ENCODE measurements at regions not wholly inside any gene's neighbourhood (a gene's known extent, or its start where the extent isn't known, plus 50 kb on each side); places are given as distances from the start of the nearest gene placed in this dataset.

GRCh38 chr18:10402871-10403559 lies 51.4 kb upstream of the APCDD1 start:
- H3K23ac ChIP-seq (ENCODE audit: low read length): no peak overlapping the region
- H2AK5ac ChIP-seq (ENCODE audit: low read length): peak overlapping the region; percentile 40
- H4K8ac ChIP-seq (ENCODE audit: low read depth, low read length): no peak overlapping the region
- H3K79me1 ChIP-seq (ENCODE audit: low read length): no peaks in the 10 kb centered on the region
- no peak overlapping the region for H3K9ac ChIP-seq (ENCODE audit: low read length)
- peak overlapping the region; percentile 19 for H2BK120ac ChIP-seq (ENCODE audit: low read depth, low read length)
- no peak overlapping the region for H2BK15ac ChIP-seq (replicated peaks; ENCODE audit: low read depth)
- H3K36me3 ChIP-seq (ENCODE audit: control insufficient read depth, insufficient read depth, low read length): no peaks in the 10 kb centered on the region
- no peak overlapping the region for H3K4ac ChIP-seq (ENCODE audit: low read depth, low read length)
- H3K56ac ChIP-seq (ENCODE audit: low read length): peak overlapping the region; percentile 82
- no peak overlapping the region for H4K5ac ChIP-seq (ENCODE audit: low read length)
- H3K27me3 ChIP-seq (ENCODE audit: insufficient read depth, low read length, poor library complexity): no peaks in the 10 kb centered on the region
- H3K18ac ChIP-seq (ENCODE audit: low read length): peak overlapping the region; percentile 24
- DNase-seq: no peak
- WGBS (ENCODE audit: extremely low coverage, insufficient coverage, low lambda C conversion rate): no CpG with 5 or more reads among the region's 8 CpGs
- peaks cover 14% of the 10 kb centered on the region for H3K4me1 ChIP-seq (ENCODE audit: control insufficient read depth, low read depth, low read length)
- no peak overlapping the region for H3K27ac ChIP-seq (ENCODE audit: low read depth, low read length)
- H3K79me2 ChIP-seq (ENCODE audit: control insufficient read depth, insufficient read depth, low read length): no peaks in the 10 kb centered on the region
- H3K4me3 ChIP-seq (ENCODE audit: low read length): no peak overlapping the region
- H3K4me2 ChIP-seq (ENCODE audit: low read length): no peak overlapping the region
- H2BK5ac ChIP-seq (ENCODE audit: low read length): peak overlapping the region; percentile 26

- WGBS (ENCODE audit: extremely low coverage, insufficient coverage, low lambda C conversion rate): no CpG with 5 or more reads among the region's 11 CpGs
- H4K5ac ChIP-seq (ENCODE audit: low read length): peak overlapping the region; percentile 28
- no peak overlapping the region for H3K4me3 ChIP-seq (ENCODE audit: low read length)
- peak overlapping the region; percentile 33 for H2BK120ac ChIP-seq (ENCODE audit: low read depth, low read length)
- peak overlapping the region; percentile 82 for H3K56ac ChIP-seq (ENCODE audit: low read length)
- no peak for DNase-seq
- H3K4me1 ChIP-seq (ENCODE audit: control insufficient read depth, low read depth, low read length): peaks cover 14% of the 10 kb centered on the region
- H3K36me3 ChIP-seq (ENCODE audit: control insufficient read depth, insufficient read depth, low read length): no peaks in the 10 kb centered on the region
- no peaks in the 10 kb centered on the region for H3K27me3 ChIP-seq (ENCODE audit: insufficient read depth, low read length, poor library complexity)
- H3K4ac ChIP-seq (ENCODE audit: low read depth, low read length): peak overlapping the region; percentile 72
- H2BK15ac ChIP-seq (replicated peaks; ENCODE audit: low read depth): no peak overlapping the region
- H3K27ac ChIP-seq (ENCODE audit: low read depth, low read length): peak overlapping the region; percentile 60
- peak overlapping the region; percentile 40 for H2AK5ac ChIP-seq (ENCODE audit: low read length)
- no peaks in the 10 kb centered on the region for H3K79me1 ChIP-seq (ENCODE audit: low read length)
- H3K4me2 ChIP-seq (ENCODE audit: low read length): no peak overlapping the region
- H4K8ac ChIP-seq (ENCODE audit: low read depth, low read length): no peak overlapping the region
- H2BK5ac ChIP-seq (ENCODE audit: low read length): peak overlapping the region; percentile 26
- H3K9ac ChIP-seq (ENCODE audit: low read length): no peak overlapping the region
- no peaks in the 10 kb centered on the region for H3K79me2 ChIP-seq (ENCODE audit: control insufficient read depth, insufficient read depth, low read length)
- peak overlapping the region; percentile 24 for H3K18ac ChIP-seq (ENCODE audit: low read length)
- H3K23ac ChIP-seq (ENCODE audit: low read length): no peak overlapping the region
These were observed 50.7 kb upstream of the APCDD1 start for GRCh38 chr18:10403708-10404107.

GRCh38 chr18:10404168-10404567 lies 50.3 kb upstream of the APCDD1 start:
- Histone ChIP-seq H2BK15ac (replicated peaks; ENCODE audit: low read depth) (no peak overlapping the region), H4K5ac (ENCODE audit: low read length) (no peak overlapping the region), H3K56ac (ENCODE audit: low read length) (peak overlapping the region; percentile 82), H3K4me2 (ENCODE audit: low read length) (no peak overlapping the region), H3K9ac (ENCODE audit: low read length) (peak overlapping the region; percentile 22), H4K8ac (ENCODE audit: low read depth, low read length) (no peak overlapping the region), H3K79me2 (ENCODE audit: control insufficient read depth, insufficient read depth, low read length) (no peaks in the 10 kb centered on the region), H2BK120ac (ENCODE audit: low read depth, low read length) (peak overlapping the region; percentile 33), H3K36me3 (ENCODE audit: control insufficient read depth, insufficient read depth, low read length) (no peaks in the 10 kb centered on the region), H3K27ac (ENCODE audit: low read depth, low read length) (peak overlapping the region; percentile 60), H3K27me3 (ENCODE audit: insufficient read depth, low read length, poor library complexity) (no peaks in the 10 kb centered on the region), H2AK5ac (ENCODE audit: low read length) (peak overlapping the region; percentile 32), H3K18ac (ENCODE audit: low read length) (peak overlapping the region; percentile 20), H3K4me3 (ENCODE audit: low read length) (no peak overlapping the region), H3K4ac (ENCODE audit: low read depth, low read length) (peak overlapping the region; percentile 63), H2BK5ac (ENCODE audit: low read length) (peak overlapping the region; percentile 94), H3K4me1 (ENCODE audit: control insufficient read depth, low read depth, low read length) (peaks cover 14% of the 10 kb centered on the region), H3K23ac (ENCODE audit: low read length) (no peak overlapping the region), H3K79me1 (ENCODE audit: low read length) (no peaks in the 10 kb centered on the region)
- WGBS (ENCODE audit: extremely low coverage, insufficient coverage, low lambda C conversion rate): no CpG with 5 or more reads among the region's 9 CpGs
- DNase-seq: peak; percentile 62

Data from mesendoderm (in vitro differentiated cells).